HG03159 (cell line): ENCODE measurements at regions not wholly inside any gene's neighbourhood (a gene's known extent, or its start where the extent isn't known, plus 50 kb on each side); places are given as distances from the start of the nearest gene placed in this dataset.
"Not testable (repeated sequence)": the region's sequence is repeated elsewhere in the genome, so short reads cannot be mapped to it uniquely, and the experiment has no call there.

Experiments
- ATAC-seq: cut with Tn5 transposase; IDR thresholded peaks from one replicate; pipeline ENCODE4 v1.9.1; 2021; ENCODE audit warnings: mild to moderate bottlenecking, moderate library complexity; ENCODE audit not compliant: unreplicated experiment

DNA sequence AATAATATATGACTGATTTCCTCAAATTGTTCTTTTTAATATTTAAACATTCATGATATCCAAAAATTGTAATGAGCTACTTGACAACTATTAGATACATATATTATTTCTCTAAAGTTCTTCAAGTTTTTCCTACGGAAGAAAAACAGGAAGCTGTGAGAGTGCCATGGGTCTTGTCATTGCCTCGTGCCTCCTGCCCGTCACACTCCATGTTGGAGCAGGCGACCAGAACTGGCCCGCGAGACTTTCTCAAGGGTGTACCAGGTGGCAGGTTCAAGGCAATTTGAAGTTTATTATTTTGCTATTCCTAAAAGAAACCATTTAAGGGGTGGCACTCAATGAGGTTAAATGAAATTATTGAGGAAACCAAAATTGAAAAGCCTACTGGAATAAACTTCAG, 337.2 kb downstream of the HACE1 start:
- no peak for ATAC-seq

DNA sequence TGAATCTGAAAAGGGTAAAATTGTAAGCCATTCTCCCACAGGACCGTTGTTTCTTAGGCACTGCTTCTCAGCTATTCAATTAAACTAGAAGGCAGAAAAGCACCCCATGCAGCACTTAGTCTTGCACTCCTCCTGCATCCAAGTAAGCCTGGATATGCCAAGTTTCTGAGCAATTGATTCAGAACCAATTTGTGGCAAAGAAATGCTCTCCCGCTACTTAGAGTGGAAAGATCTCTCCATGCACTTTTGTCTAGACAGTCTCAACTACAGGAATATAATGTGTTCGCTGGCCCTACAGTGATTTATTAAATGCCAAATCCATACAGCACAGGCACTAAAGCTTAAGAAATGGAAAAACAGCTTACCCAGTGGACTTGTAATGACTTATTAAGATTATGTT, 338.5 kb downstream of the HACE1 start:
- no peak for ATAC-seq

DNA sequence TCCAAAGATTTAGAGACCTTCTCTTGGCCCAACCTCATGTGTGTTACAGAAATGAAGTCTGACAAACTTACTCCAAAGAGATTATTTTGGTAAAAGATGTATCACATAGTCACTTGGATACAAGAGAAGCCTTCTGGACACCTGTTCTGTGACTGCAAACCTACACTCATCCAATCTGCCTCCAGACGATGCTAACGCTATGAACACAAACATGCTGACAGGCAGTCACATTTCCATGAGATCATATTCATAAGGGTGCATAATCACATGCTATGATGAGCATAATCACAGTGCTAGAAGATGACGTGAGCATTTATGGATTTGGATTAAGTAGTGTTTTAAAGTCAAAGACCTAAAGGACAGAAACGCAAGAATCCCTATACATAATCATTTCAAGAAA, 340.2 kb downstream of the HACE1 start:
- ATAC-seq, result no peak

DNA sequence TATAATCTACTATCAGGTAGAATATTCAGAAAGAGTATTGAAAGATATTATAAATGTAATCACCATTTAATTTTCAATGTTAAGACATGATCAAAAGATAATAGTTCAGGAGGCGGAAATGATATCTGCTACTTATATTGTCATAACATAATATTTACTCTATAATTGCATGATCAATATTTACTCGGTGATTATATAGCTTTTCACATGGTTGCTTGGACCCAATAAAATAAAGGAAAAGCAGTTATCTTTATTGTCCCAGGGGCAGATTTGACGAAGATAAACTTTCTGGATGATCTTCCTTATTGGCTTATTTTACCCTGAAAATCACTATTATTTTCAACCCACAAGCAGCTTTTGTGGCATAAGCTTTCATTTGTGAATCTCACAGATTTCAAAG, 350.4 kb downstream of the HACE1 start:
- no peak for ATAC-seq

DNA sequence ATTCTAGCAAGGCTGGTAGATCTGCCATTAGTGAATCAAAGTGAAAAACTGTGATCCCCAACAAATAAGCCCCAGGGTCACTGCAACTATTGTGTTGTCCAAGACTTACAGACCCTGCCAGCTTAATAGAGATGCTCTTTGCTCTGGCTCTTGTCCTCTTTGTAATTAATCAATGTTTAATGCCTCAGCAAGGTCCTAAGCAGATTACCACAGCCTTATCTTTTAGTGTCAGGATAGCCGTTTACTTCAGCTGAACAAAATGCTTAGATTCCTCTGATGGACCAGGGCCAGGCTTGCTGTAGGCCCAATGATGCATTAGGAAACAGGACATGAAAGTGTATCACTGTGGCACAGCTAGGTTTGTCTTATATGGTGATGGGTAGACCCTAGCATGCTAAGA, 353.3 kb downstream of the HACE1 start:
- no peak for ATAC-seq

DNA sequence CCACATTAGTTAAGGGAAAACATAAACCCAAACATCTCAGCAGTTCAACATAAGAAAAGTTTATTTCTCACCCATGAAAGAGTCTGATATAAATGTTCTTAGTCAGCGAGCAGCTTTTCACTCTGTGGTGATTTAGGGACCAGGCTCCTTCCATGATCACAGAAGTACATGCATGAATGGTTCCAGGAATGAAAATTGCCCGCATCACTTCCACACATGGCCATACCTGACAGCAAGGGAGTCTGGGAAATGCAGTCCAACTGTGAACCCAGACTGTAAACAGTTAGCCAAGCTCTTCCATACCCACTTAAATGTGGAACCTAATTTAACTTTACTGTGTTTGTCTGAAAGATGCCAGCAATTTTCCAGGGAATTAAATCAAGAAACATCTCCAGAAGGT, 353.9 kb downstream of the HACE1 start:
- no peak for ATAC-seq

DNA sequence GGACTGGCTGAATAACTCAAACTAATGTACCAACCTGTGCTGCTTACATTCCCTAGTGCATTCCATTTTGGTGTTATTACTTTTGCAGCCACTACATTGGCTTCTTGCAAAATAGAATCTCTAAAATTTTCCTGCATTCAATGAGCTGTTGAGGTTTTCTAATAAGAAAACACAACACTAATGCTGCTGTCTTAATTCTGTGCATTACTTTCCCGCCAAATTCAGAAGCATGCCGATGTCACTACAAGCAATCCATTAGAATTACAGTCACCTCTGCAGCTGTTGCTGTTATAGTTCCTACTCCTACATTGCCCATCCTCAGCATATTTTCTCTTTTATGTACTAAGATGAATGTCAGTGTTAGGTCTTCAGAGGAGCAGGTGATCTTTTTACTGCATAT, 359.5 kb downstream of the HACE1 start:
- no peak for ATAC-seq

DNA sequence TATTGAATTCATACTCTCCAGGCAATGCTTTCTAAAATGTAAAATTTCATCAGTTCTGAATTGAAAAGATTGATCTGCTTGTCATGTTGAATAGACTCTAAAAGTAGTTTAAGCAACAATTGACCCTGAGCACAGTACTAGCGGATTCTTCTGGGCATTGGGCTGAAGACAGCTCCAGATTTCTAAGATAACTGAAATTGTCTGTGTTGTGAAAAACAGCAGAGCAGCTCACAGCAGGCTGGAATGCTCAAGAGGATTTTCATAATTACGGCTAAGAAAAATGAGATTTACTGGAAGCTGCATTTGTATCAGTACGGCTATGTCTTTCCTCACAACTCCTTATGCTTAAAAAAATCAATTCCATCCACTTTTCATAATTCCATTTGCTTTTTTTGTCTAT, 373.7 kb downstream of the HACE1 start:
- no peak for ATAC-seq

DNA sequence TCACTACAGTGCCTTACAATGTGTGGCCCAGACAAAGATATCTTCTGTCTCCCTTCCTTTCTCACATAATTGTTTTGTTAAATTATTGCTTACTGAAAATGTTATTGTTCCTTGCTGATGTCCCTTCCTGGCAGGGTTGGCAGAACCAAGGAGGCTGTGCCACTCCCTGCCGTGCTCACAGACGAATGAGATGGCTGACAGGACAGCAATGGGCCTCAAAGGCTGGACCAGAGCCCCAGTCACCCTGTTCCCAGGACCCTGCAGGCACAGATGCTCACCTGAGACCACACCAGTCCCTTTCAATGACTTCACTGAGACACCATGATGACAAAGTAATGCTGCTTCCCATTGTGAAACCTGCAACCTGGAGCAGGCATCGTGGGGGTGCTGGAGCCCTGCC, 375.1 kb downstream of the HACE1 start:
- ATAC-seq, result no peak

DNA sequence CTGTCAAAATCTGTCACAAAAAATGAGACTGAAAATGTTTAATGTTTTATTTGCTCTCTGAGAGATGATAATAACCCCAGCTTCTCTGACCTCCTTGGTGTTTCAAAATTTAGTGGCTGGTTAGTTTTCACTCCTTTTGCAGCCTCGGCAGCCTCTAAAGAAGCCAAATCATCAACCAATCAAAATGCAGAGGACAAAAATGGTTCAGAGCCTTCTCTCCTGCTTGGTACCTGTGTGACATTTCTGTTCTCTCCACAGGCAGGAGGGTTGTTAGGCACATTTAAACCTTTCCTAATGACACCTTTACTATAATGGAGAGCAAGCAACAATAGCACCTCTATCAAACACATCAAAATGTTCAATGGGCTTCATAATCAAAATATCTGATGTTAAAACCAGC, 375.5 kb downstream of the HACE1 start:
- ATAC-seq, result no peak

DNA sequence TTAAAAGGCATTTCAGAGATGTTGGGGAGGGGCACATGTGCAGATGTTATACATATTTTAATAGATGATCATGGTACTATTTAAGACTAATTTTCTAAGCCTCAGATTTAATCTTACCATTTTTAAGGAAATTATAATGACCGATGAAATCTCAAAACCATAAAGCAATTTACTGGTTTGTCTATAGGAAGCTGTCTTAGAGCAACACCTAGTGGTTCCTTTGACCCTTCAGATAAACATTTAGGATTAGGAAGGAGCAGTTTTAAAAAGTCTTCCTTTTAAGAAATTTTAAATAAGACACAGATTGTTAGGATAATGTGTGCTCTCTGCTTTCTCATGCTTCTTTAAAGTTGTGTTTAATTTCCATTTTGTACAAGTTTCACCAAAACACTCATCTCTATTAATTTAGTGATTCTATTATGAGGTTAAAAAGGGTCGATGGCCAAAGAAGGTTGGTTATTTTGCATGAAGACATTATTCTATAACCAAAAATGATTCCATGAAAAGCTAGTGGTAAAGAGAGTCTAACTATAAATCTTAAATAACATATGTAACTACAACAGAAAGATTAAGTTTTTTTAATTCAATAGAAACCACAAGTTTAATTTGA, 376.4 kb downstream of the HACE1 start:
- no peak for ATAC-seq

DNA sequence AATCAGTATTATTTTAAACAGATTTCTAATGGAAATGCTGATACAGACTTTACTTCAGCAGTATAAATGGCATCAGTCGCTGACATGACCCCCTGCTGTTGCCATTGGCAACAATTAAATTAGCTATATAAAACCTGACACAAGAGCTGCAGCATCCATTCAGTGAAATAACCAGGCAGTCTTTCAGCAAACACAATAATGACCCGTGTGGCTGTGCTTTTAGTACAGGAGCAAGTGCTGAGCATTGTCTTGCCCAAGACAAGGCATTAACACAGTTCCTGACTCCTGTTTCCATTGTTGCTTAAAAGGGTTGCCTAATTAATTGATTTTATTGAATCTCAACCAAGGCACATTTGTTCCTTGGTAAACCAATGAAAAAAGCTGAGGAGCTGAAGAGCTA, 382.1 kb downstream of the HACE1 start:
- ATAC-seq, result no peak

DNA sequence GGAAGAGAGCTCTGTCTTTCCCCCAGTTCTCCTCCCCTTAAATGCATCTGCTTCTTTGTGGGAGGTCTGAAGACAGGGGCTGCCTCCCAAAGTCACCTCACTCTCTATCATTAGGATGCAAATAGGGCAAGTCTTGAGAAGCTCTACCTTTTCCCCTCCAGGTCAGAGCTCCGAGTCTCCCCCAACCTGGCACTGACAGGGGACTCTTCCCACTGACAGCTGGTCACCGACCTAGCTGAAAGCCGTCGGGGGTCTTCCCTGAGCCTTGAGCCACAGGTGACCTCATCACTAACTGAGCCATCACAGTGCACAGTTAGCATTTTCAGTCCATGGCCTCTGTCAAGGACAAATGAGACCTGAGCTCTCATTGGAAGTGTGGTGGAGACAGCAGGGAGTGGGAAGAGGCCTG, 386.7 kb downstream of the HACE1 start:
- ATAC-seq, result no peak

DNA sequence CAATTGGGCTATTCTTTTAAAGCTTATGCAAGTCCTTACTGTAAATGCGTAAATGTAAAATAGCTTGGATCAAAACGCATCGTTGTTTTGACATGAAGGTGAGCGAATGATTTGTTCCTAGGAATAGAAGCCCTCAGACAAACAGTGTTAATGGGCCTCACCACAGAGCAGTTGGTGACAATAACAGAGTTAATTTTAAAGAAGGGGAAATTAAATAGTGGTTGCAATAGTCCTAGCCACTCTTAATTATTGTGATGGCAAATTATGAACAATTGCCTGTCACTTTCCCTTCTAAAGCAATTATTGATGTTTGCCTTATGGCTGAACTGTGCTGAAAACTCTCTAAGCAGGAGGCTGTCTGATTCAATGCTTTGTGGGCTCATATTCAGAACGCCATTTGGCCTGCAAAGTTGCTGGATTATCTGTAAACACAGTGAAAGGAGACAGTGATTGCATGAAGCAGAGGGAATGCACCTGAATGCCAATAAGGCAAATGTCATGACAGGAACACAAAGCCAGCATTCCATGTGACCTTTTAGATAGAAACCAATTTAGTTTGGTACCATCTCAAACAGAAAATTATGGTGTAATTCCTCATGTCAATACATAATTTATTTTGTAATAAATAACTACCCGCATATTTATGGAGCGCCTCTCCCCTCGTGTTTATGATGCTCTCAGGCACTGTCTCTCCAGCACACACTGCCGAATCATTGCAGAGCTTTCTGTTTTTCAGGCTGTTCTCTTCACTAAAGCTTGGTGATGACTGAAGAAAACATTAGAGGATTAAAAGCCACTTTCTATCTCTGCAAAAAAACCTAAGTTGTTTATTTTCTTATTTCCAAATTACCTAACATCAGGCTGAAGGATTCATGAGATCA, 387.5 kb downstream of the HACE1 start:
- ATAC-seq, result no peak

DNA sequence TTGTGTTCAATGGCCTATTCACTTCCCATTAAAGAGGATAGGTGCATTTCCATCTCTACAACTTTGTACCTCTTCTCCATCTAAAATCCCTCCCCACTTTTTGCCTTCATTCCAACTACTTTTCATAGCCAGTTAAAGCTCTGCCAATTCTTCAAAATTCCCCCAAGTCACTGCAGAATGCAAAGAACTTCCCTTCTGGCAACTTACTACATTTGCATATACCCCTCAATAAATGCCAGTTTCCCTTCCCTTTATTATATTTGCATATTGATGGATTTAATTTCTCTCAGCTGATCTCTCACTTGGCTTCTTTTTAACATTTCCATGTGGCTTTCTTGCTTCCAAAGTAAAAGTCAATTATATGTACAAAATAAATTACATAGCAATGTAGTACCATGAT, 393.4 kb downstream of the HACE1 start:
- no peak for ATAC-seq

DNA sequence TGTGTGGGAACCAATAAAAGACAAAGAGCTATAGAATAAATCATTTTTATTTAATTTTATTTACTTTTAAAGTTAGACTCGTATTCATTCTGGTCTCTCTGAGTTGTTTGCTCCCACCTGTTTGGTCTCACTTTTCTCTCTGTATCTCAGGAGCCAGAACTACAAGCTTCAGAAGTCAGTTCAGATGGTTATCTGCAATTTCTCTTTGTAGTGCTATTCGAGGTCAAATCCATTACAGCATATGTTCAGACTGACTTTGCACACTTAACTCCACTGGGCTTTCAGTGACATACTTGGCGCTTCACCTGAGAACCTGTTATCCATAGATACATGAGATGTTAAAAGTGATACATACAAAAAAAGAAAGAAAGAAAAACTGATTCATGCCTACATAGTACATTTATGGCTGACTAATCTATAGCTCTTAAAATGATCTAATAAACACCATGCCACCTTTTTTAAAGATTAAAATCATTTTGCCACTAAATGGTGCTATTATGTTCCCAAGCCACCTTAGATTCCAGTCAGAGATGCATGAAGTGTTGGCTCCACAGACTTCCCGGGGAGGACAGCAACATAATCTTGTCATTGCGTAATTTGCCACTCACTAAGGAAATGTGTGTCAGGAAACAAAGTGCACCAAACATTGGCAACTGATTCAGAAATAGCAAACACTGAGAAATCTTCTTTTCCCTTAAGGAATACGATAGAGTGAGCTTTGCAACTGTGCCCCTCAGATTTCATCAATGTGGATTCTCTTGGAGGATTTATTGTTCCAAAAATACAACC, 396.7 kb downstream of the HACE1 start:
- ATAC-seq, result no peak

DNA sequence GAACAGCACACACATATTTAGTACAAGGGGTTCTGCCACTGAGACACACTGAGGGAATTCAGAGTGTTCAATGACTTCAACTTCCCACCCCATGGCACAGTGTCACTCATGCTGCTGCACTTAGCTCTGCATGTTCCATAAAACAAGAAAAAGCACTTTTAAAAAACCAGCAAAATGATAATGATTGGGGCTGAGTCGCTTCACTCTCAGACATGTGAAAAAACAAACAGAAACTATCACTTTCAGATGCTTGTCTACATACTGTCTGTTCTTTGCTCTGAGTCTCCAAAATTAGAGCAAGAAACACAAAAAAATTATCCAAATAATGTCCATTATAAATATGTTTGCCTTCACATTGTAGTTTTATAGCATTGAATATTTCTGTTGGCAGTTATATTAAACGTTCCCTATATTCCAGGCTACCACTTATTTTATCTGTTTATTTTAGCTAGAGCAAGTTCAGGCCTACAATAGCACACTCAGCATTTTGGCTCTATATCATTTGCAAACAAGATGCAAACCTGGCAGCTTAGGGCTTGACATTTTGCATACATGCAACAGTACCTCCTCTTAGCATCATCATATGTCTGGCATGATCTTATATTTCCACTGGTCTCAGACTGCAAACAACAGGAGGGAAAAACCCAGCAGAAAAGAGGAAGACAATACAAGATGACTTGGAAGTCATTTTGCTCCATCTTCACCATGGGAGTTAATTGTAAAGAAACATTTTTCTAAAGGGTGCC, 398.8 kb downstream of the HACE1 start:
- no peak for ATAC-seq

DNA sequence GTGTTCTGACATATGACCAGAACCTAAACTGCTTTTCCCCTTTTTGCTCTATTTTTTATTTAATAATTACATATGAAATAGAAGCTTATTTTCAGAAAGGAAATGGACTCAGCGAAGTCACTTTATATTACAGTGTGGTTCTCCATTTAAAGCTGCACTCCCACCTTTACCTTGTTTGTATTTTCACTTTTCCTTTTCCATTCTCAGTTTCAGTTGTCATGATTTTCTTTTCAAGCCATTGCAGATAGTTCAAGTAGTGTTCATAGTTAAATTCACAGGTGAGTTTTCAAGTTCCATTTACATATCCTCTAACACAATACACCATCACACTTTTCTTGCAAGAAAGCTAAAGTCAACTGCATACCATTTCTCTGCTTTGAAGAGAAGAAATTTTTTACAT, 400.2 kb downstream of the HACE1 start:
- peak; percentile 92 for ATAC-seq

DNA sequence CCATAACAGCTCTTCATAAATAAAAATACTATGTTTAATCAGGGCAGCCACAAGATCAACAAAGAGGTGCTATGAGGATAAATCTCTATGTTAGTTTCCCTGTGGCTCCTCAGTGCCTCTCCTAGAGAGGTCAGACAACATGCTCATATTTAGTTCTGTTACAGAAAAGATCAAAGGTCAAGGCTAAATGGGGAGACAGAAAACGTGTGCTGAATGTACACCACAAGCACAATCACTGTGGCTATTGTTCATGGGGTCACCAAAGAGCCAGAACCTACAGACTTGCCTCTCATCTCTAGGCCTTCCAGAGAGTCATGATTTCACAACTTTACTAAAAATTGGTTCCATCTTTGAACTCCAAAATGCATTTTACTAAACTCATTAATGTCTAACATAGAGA, 409.8 kb downstream of the HACE1 start:
- ATAC-seq, result no peak

DNA sequence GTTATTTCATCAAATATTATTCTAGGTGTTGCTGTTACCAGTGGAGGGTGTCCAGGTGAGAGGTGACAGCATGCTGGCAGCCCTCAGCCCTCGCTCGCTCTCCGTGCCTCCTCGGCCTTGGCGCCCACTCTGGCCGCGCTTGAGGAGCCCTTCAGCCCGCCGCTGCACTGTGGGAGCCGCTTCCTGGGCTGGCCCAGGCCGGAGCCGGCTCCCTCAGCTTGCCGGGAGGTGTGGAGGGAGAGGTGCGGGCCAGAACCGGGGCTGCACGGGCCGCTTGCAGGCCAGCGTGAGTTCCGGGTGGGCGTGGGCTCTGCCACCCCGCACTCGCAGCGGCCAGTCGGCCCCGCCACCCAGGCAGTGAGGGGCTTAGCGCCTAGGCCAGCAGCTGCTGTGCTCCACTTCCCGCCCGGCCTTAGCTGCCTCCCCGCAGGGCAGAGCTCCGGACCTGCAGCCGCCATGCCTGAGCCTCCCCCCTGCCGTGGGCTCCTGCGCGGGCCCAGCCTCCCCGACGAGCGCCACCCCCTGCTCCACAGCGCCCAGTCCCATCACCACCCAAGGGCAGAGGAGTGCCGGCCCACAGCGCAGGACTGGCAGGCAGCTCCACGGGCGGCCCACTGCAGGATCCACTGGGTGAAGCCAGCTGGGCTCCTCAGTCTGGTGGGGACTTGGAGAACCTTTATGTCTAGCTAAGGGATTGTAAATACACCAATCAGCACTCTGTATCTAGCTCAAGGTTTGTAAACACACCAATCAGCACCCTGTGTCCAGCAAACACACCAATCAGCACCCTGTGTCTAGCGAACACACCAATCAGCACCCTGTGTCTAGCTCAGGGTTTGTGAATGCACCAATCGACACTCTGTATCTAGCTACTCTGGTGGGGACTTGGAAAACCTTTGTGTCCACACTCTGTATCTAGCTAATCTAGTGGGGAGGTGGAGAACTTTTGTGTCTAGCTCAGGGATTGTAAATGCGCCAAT, 413.3 kb downstream of the HACE1 start:
- not testable (repeated sequence) for ATAC-seq
